ENCODE measurements at regions not wholly inside any gene's neighbourhood (a gene's known extent, or its start where the extent isn't known, plus 50 kb on each side); places are given as distances from the start of the nearest gene placed in this dataset.

DNA sequence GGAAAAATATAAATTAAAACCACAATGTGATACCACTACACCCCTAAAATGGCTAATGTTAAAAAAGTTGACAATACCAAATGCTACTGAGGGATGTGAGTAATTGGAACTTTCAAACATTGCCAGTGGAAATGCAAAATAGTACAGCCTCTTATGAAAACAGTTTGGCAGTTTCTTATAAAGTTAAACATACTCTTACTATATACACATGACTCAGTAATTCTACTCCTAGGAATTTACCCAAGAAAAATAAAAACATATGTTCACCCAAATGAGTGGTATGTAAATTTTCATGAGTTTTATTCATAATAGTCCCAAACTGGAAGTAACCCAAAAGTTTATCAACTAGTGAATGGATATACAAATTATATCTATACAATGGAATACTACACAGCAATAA is 228.0 kb downstream of the CYP26B1 start:
- no peak for DNase-seq

DNA sequence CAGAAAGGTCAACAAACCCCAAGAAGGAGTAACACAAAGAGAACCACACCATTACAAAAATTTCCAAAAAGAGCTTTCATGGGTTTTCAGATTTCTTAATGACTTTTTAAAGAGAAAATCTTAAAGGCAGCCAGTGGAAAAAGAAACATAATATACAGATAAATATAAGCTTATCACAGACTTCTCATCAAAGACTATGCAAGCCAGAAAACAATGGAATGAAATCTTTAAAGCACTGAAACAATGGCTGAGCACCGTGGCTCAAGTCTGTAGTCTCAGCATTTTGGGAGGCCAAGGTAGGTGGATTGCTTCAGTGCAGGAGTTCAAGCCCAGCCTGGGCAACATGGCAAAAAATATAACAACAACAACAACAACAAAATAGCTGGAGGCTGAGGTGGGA is 237.4 kb downstream of the CYP26B1 start:
- DNase-seq, result no peak

DNA sequence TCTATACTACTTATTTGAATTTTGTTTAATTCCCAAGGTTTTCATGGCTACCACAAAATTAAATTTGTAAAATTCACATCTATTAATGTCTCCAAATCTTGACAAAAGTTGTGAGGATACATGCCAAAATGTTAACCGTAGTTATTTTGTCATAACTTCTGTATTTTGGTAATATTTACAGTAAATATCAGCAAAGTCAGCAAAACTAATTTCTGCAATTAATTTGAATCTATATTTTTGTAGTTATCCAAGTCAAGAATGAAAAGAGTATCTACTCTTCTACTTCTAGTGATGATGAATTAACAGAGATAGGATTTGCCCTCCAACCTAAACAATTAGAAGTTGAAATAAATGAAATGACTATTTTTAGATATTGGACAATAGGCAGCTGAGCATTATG is 238.9 kb downstream of the CYP26B1 start:
- no peak for DNase-seq

DNA sequence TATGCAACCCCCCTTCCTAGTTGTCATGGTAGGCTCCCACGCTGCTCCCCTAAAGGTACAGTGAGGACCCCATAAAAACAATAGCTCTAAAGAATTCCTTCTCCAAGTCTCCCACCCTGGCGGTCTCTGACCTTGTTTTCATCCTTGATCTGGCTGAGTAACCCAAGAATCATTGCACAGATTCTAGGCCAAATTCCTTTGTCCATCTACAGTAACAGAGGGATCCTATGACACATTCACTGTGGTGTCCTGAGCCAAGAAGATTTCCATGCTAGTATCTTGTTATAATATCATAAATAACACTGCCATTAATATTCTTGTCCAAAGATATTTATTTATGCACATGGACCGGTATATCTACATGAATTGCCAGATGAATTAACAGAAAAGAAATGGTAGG is 240.2 kb downstream of the CYP26B1 start:
- DNase-seq, result no peak

DNA sequence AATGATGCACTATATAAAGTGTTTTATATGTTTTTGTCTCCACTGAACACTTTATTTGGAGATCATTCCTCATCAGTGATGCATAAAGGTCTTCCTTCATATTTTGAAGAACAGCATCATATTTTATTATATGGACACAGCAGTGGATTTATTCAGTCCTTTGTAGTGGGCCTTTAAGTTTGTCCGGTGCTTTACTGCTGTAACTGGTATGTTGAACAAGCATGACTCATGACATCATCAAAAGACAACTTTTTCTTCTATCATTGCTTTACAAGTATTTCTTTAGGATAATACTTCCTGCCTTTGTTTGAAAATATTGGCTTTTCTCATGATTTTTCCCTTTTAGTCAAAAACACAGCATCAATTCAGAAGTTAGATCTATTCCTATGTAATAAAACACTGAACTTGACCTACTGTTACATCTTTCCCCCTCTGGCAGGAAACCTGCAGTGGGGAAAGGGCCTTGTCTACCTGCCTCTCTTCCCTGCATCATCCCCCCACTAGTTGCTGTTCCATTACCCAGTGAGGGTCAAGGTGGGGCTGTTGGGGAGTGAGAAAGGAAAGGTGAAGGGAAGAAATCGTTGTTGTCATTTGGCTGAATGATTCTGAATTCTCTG is 241.2 kb downstream of the CYP26B1 start:
- no peak for DNase-seq

DNA sequence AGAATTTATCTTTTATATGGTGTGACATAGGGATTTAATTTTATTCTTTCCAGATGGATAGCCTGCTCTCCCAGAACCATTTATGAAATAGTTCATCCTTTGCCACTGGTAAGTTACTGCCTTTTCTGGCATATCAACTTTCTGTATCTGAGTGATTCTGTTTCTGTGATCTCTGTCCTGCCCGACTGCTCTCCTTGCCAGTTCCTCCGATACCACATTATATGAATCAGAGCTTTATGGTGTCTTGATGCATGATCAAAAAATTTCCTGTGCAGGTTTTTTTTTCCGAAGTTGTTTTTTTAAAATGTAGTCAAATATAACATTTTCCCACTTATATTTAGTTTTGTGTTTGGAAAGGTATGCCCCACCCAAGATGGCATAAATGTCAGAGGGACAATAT is 242.5 kb downstream of the CYP26B1 start:
- DNase-seq, result no peak

DNA sequence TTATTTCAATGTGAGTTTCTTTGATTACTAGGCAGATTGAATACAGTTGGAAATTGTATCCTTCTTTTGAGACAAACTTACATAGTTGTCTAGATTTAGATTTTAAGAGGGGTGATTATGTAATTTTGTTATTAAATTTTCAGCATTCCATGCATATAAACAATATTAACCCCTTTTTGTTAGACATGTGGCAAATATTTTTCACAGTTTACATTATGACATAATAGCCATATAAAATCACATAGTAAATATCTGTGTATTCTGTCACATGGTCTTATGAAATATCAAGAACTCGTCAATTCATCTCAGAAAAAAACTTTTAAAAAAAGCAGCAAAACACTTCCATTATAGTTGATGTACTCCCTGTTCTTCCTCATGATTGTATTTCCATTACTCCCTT is 243.8 kb downstream of the CYP26B1 start:
- no peak for DNase-seq

DNA sequence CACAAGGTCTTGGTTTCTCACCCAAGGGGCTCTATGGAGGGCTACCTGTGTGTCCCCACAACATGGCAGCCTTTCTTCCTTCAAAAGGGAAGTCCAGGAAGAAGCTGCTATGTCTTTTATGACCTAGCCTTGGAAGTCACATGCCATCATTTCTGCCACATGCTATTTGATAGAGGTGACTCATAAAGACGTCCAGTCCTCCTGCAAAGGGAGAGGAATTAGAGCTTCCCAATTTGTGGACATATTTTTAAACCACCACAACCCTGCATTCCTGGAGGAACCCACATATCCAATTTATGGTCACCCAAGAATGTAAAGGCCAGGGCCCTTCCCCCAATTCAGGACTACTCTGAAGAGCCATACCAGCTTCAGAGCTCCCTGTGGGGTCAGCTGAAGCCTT is 246.2 kb downstream of the CYP26B1 start:
- no peak for DNase-seq

DNA sequence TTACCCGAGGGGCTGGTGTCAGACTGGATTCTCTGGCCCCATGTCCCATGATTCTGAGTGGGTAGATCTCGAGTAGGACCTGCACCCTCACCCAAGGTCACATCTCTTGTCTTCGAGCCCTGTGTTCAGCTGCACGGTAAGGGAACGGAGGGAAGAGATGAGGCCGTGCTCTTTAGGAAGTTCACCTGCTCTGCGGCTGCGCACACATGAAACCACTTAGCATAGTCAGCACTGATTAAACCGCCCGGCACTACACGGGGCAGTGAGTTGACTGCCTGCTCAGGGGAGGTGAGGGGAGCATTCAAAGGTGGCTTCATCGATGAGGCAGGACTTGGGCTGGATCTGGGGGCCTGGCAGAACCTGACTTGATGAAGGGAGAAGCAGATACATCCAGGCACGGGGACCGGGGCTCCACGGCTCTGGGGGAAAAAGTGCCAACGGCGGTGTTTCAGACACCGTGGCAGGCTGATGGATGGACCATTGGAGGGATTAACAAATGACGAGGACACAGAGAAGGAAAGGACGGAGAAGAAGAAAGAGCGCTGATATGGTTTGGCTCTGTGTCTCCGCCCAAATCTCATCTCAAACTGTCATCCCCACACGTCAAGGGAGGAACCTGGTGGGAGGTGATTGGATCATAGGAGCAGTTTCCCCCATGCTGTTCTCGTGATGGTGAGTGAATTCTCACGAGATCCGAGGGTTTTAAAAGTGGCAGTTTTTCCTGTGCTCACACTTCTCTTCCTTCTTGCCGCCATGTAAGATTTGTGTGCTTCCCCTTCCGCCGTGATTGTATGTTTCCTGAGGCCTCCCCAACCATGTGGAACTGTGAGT is 248.6 kb downstream of the CYP26B1 start:
- DNase-seq, result no peak

DNA sequence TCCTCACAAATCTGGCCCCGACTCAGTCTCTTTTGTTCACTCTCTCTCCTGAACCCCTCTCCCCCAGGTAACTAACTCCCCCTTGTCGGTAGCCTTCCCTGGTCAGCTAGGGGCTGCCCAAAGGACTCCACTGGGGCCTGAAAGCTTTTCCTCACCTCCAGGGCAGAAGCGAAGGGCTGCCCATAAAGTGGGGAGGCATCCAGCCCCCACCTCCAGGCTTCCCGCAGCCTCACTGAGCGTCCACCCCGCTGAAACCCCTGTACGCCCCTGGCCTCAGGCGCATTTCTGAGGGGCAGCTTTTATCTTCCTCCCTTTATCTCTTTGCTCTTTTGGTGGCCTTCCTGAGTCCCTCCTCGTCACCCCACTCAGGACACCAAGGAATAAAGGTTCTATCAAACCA is 249.3 kb downstream of the CYP26B1 start:
- no peak for DNase-seq

DNA sequence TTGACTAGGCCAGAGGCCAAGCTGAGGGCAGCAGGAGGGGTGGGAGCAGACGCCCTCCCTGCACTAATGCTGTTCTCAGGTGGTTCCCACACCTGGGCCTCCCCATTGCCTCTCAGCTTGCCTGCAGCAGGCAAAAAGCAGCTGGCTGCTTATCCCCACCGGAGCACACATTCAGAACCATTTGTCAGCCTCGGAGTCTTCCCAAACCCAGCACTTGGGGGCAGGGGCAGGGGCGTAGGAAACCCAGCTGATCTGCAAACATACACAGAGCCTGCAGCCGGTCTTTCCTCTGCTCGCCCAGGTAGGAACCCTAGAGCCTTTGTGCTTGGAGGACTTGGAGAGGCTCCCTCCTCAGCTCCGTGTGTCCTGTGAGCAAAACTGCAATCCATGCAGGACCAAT is 249.8 kb downstream of the CYP26B1 start:
- DNase-seq, result no peak

DNA sequence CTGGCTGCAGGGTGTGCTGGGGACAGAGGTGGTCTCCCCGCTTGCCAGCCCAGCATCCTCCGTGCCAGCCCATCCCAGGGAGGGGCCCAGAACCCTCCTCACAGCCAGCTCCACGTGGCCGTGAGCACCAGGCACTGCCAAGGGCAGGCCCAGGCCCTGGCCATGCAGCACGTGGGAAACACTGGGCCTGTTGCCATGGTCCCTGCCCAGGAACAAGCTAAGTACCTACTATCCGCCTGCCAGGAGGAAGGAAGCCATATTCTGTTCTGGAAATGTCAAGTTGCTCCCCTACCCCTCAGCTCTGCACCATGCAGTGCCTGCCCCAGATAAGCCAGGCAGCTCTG is 250.6 kb downstream of the CYP26B1 start:
- DNase-seq, result no peak

DNA sequence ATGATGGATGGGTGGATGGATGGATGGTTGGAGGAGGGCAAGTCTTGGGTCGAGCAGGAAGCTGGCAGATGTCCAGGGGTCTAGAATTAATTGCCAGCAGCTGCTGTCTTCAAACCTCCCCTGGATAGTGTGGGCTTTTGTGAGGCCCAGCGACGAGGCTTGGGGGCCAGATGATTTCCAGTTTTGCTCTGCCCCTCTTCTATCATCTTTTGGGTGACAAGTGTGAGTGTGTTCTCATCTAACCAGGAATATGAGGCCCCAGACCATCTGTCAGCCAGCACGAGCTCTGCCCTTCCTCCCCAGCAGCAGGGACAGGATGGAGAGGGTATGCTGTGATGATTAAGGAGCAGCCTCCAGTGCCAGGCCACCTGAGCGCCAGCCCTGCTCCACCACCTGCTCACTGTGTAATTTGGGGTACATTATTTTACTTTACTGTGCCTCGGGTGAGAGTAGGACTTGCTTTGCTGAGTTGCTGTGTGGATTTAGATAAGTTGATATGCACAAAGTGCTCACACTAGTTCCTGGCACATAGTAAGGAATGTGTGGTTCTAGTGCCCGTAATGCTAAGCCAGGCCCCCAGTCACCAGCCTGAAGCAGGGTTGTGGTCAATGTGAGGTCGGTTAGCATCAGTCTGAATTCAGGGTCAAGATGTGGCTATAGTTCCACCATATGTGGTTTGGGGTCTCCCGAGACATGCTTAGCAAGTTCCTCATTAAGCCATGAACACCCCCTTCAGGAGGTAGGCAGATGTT is 251.1 kb downstream of the CYP26B1 start:
- no peak for DNase-seq

DNA sequence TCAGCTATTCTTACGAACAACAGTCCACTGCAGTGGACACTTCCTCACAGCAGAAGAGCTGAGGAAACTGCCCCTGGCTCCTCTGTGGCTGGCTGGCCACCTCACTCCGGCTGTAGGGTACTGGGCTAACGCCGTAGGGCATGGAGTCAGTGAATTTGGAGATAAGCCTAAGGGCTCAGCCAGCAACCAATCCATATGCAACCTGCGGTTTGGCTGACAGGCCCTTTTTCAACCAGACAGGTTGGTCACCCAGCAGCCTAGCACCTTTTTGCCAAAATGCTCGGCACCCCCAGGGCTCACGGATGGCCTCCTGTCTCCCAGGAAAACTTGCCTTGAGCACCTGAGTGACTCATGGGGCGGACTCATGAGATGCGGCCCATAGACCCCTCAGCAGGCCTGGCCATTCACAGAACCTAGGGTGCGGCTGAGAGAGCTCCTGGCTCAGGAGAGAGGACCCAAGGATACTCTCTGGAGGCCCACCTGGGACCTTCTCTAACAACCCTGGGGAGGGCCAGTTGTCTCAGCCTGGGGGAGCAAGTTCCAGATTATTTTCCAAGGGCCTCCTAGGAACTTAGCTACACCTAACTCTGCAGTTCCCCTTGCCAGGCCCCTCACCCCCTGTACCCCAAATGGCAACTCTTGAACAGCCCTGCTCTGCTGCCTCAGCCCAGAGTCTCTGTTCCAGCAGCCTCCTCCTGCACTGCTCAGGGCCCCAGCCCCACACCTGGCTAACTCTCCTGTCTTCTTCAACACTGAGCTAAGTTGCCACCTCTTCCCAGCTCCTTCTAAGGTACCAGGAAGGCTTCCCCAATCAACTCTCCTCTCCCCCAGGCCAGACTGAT is 252.1 kb downstream of the CYP26B1 start:
- no peak for DNase-seq

DNA sequence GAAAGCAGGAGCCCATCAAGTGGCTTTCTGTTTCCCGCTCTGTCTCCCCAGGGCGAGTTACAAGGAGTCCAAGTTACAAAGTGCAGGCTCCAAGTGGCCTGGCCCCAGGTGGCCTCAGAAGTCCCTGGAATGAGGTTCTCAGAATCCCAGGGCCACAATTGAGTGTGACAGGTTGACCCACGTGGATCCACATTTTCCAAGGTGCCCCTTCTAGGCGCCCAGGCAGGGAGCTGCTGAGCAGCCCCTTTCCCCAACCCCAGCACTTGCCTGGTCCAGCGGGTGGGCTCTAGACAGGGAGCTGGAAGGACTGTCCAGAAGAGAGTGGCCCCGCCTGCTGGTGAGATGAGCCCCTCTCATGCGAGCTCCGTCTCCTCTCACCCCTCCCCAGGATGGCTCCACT is 253.4 kb downstream of the CYP26B1 start:
- no peak for DNase-seq

DNA sequence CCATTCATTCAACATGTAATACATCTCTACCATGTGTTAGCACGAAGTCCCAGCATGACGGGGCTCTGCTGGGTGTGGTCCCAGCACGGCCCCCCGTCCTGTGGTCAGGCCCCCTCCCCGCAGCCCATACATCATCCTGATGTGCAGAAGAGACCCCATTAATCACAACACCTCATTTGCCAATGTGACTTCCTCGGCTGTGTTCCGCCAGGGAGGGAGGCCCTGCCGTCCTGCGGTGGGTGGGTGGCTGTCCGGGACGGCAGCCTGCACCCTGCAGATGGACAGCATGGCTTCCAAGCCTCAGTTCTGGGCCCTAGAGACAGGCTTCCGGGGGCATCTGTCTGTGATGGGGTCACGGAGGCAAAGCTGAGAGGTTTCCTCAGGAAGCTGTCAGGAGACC is 254.0 kb downstream of the CYP26B1 start:
- DNase-seq, result no peak

DNA sequence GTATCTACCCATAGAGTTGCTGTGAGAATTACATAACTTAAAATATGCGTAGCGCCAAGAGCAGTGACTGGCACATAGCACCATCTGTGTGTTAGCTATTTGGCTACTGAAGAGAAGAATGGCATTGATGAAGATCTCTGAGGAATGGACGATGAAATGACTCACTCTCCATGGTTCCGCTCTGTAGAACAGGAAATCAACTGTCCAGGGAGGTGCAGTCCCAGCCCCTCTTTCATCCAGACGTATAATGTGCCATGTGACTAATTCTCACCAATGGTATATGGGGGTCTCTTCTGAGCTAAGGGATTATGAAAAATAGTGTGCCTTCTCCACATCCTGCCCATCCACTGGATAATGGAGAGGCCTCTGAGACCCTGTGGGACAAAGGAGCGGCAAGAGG is 254.8 kb downstream of the CYP26B1 start:
- no peak for DNase-seq

DNA sequence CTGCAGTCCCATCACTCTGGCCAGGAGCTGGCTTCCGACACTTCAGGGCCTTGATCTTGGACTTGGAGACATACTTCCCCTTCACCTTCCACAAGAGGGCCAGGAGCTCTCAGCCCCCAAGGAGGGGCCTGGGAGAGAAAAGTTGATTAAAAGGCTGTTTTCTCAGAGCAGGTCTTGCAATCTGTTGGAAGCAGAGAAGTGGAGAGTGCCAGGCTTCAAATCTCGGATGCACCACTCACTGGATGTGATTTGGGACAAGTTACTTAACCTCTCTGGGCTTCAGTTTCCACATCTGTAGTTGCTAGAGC is 255.3 kb downstream of the CYP26B1 start:
- no peak for DNase-seq

DNA sequence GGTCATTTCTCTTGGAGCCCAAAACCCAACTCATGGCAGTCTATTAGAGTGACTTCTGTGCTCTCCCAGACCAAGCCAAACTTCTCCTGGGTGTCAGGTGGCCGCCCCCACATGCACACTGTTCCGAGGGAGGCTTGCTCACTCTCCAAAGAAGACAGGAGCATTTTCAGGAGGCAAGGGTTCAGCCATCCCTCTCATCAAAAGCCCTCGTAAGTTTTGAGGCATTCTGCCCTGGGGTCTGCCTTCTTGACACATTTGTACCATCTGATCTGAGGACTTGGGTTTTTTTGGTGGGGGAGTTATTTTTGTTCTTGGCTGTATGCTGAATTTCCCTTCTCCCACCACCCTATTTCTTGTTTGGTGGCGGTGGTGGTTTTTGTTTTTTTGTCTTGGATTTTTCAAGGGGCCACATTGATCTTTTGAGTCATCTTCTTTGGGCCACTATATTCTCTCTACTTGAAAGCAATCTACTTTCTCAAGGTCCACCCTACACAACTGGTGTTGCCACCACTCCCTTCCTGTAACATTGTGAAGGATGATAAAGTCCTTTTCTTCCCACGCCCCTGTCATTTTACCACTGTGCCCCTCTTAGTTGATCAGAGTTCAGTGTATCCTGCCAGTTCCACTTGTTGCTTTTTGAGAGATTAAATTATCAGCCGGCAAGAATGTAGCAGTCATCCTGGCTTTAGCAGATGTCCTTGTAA is 255.8 kb downstream of the CYP26B1 start:
- no peak for DNase-seq

DNA sequence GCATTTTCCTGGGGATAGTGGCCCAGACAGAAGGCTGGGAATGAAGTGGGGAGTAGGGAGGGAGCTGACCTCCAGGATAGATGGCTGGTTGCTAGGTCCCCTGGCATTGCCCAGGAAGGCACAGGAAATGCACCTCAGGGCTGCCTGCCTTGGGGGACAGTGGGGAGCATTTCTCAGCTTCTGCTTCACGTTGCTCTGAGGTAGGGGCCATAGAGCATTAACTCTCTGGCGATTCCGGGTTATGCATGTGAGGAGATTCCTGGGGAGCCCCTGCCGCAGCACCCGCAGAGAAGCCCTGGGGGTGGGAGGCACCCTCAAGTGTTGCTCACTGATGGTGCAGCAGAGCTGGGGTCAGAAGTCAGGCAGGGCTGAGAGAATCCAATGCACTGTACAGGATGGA is 256.5 kb downstream of the CYP26B1 start:
- no peak for DNase-seq

DNA sequence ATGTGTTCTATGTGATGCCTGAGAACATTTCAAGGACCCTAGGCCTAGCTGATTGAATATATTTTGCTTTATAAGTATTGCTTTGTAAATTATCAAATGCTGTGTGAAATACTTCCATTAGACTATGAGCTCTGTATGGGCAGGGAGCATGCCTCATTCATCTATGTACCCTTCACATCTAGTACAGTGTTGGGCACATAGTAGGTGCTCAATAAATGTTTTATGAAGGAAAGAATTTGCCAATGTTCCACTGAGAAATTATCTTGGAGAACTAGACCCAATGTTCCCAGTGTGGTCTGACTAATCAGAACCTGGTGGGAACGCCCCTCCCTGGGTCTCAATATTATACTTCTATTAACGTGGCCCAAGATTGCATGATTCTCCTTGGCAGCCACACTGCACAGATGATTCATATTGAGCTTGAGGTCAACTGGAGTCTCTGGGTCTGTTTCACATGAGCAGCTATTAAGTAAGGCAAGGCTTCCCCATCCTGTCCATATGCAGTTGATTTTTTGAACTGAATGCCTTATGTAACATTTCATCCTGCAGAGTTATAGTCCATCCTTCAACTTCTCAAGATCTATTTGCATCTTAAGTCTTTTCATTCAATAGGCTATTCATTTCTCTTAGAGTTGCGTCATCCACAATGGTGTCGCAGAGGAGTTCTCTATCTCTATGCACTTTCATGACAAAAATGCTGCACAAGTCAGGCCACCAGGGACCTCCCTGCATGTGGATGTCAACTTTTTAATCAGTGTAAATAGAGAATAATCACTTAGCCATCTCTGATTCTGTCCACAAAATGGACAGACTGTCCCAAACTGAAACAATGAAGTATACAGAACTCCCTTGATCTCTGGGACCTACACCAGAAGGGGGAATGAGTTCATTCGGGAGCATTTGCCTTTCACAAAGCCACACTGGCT is 257.6 kb downstream of the CYP26B1 start:
- DNase-seq, result no peak
